Parathyroid adenoma (tissue), 2 donors: ENCODE measurements at regions not wholly inside any gene's neighbourhood (a gene's known extent, or its start where the extent isn't known, plus 50 kb on each side); places are given as distances from the start of the nearest gene placed in this dataset.

Experiments
- H2AFZ ChIP-seq: fragments of 300-600 bp; sonication (generic); one replicate; pipeline ENCODE4 v1.7.0; 2017; ENCODE audit warnings: antibody characterized with exemption, mild to moderate bottlenecking
- H3K27ac ChIP-seq: fragments of 300-600 bp; sonication (generic); one replicate; pipeline ENCODE4 v1.7.0; 2017
- H3K27me3 ChIP-seq: fragments of 300-600 bp; sonication (generic); one replicate; pipeline ENCODE4 v1.7.0; 2017; ENCODE audit warnings: low read length; ENCODE audit not compliant: control insufficient read depth, insufficient read depth
- H3K36me3 ChIP-seq: fragments of 300-600 bp; sonication (generic); one replicate; pipeline ENCODE4 v1.7.0; 2017; ENCODE audit warnings: low read length; ENCODE audit not compliant: control insufficient read depth, insufficient read depth
- H3K4me1 ChIP-seq: fragments of 300-600 bp; sonication (generic); one replicate; pipeline ENCODE4 v1.7.0; 2017; ENCODE audit warnings: control low read depth
- H3K4me2 ChIP-seq: fragments of 300-600 bp; sonication (generic); one replicate; pipeline ENCODE4 v1.7.0; 2017; ENCODE audit warnings: low read length
- H3K4me3 ChIP-seq: fragments of 300-600 bp; sonication (generic); one replicate; pipeline ENCODE4 v1.7.0; 2017; ENCODE audit warnings: low read depth, low read length
- H3K79me2 ChIP-seq: fragments of 300-600 bp; sonication (generic); one replicate; pipeline ENCODE4 v1.7.0; 2017; ENCODE audit warnings: control low read depth
- H3K9ac ChIP-seq: fragments of 300-600 bp; sonication (generic); one replicate; pipeline ENCODE4 v1.7.0; 2017; ENCODE audit warnings: mild to moderate bottlenecking
- H3K9me3 ChIP-seq: fragments of 300-600 bp; sonication (generic); one replicate; pipeline ENCODE4 v1.7.0; 2017; ENCODE audit warnings: low read length; ENCODE audit not compliant: control insufficient read depth
- CTCF ChIP-seq: fragments of 300-600 bp; sonication (generic); IDR thresholded peaks from one replicate; pipeline ENCODE4 v1.7.0; 2017; ENCODE audit warnings: antibody characterized with exemption, mild to moderate bottlenecking
- donor health status: primary hyperparathyroidism.

GRCh38 chr5:125199968-125200865, 453.8 kb upstream of the ZNF608 start:
- no peak for TF ChIP-seq CTCF
- H3K4me3 ChIP-seq, result no peak overlapping the region
- no peaks in the 10 kb centered on the region for H3K36me3 ChIP-seq
- H2AFZ ChIP-seq, result peak overlapping the region; percentile 73
- H3K4me2 ChIP-seq, result no peak overlapping the region
- H3K9ac ChIP-seq, result no peak overlapping the region
- H3K27ac ChIP-seq, result peak overlapping the region; percentile 1
- peaks cover 21% of the 10 kb centered on the region for H3K4me1 ChIP-seq
- H3K79me2 ChIP-seq, result no peaks in the 10 kb centered on the region
- no peaks in the 10 kb centered on the region for H3K9me3 ChIP-seq
- no peaks in the 10 kb centered on the region for H3K27me3 ChIP-seq

GRCh38 chr5:125200866-125201373, 454.5 kb upstream of the ZNF608 start:
- Histone ChIP-seq H3K79me2 (no peaks in the 10 kb centered on the region), H3K4me1 (peaks cover 25% of the 10 kb centered on the region), H3K27ac (no peak overlapping the region), H3K36me3 (no peaks in the 10 kb centered on the region), H3K9ac (no peak overlapping the region), H3K27me3 (no peaks in the 10 kb centered on the region), H3K9me3 (no peaks in the 10 kb centered on the region), H3K4me2 (no peak overlapping the region), H2AFZ (peak overlapping the region; percentile 73), H3K4me3 (no peak overlapping the region)
- no peak for TF ChIP-seq CTCF

- H3K27me3 ChIP-seq, result no peaks in the 10 kb centered on the region
- H3K4me1 ChIP-seq, result peaks cover 30% of the 10 kb centered on the region
- H3K9me3 ChIP-seq, result no peaks in the 10 kb centered on the region
- no peak overlapping the region for H3K27ac ChIP-seq
- no peak overlapping the region for H2AFZ ChIP-seq
- no peak overlapping the region for H3K9ac ChIP-seq
- H3K79me2 ChIP-seq, result no peaks in the 10 kb centered on the region
- no peak for TF ChIP-seq CTCF
- H3K36me3 ChIP-seq, result no peaks in the 10 kb centered on the region
- H3K4me3 ChIP-seq, result no peak overlapping the region
- no peak overlapping the region for H3K4me2 ChIP-seq
Observed at GRCh38 chr5:125201446-125202052, 455.1 kb upstream of the ZNF608 start.

- H3K4me2 ChIP-seq, result no peak overlapping the region
- peaks cover 31% of the 10 kb centered on the region for H3K4me1 ChIP-seq
- H2AFZ ChIP-seq, result peak overlapping the region; percentile 57
- H3K79me2 ChIP-seq, result no peaks in the 10 kb centered on the region
- H3K27ac ChIP-seq, result no peak overlapping the region
- no peaks in the 10 kb centered on the region for H3K9me3 ChIP-seq
- H3K27me3 ChIP-seq, result no peaks in the 10 kb centered on the region
- no peak overlapping the region for H3K9ac ChIP-seq
- no peak for TF ChIP-seq CTCF
- no peak overlapping the region for H3K4me3 ChIP-seq
- no peaks in the 10 kb centered on the region for H3K36me3 ChIP-seq
Observed at GRCh38 chr5:125202353-125202752, 455.9 kb upstream of the ZNF608 start.
